PC-3 (cell line): ENCODE measurements at regions not wholly inside any gene's neighbourhood (a gene's known extent, or its start where the extent isn't known, plus 50 kb on each side); places are given as distances from the start of the nearest gene placed in this dataset.

Experiments
- ATAC-seq: fragments of 200-7000 bp; cut with Tn5 transposase; 2 replicates; pipeline ENCODE4 v1.9.1; 2020; ENCODE audit warnings: mild to moderate bottlenecking, moderate library complexity
- BruUV-seq: library from RNA; stranded (reverse); fragments of 400-500 nt; replicated peaks from 2 replicates; lab custom pipeline; 2021; lab: Mats Ljungman, UMichigan
- CTCF ChIA-PET: fragments of 300-600 bp; sonication (Branson Sonifier 250); formaldehyde crosslinking; loops from one replicate; lab custom pipeline; 2022; ENCODE audit warnings: antibody characterized with exemption; lab: Charles Lee
- POLR2A ChIA-PET: fragments of 300-600 bp; sonication (Branson Sonifier 250); formaldehyde crosslinking; loops from one replicate; lab custom pipeline; 2022; ENCODE audit warnings: antibody characterized with exemption; ENCODE audit not compliant: unreplicated experiment; lab: Charles Lee
- DNase-seq: peaks from one replicate; pipeline ENCODE4 v3.0.0-alpha.2; 2015
- H2AFZ ChIP-seq: fragments of 300-600 bp; sonication (generic); 2 replicates; pipeline ENCODE4 v1.6.0; 2016; ENCODE audit warnings: antibody characterized with exemption, low read length
- H3F3A ChIP-seq: fragments of 300-600 bp; sonication (generic); one replicate; pipeline ENCODE4 v1.6.0; 2017; ENCODE audit warnings: antibody characterized with exemption, low read length, control low read depth, mild to moderate bottlenecking; ENCODE audit not compliant: unreplicated experiment
- H3K27ac ChIP-seq: fragments of 300-600 bp; sonication (generic); 2 replicates; pipeline ENCODE4 v1.5.1; 2016; ENCODE audit warnings: mild to moderate bottlenecking, low read length
- H3K27me3 ChIP-seq: fragments of 300-600 bp; sonication (generic); 2 replicates; pipeline ENCODE4 v1.6.1; 2016; ENCODE audit warnings: low read length, mixed read lengths
- H3K36me3 ChIP-seq: fragments of 300-600 bp; sonication (generic); 2 replicates; pipeline ENCODE4 v1.6.1; 2016; ENCODE audit warnings: low read depth, mixed run types, low read length, mixed read lengths
- H3K4me1 ChIP-seq: fragments of 300-600 bp; sonication (generic); 2 replicates; pipeline ENCODE4 v1.5.1; 2016; ENCODE audit warnings: low read length; ENCODE audit not compliant: insufficient read depth
- H3K4me2 ChIP-seq: fragments of 300-600 bp; sonication (generic); 2 replicates; pipeline ENCODE4 v1.6.0; 2016; ENCODE audit warnings: low read length
- H3K4me3 ChIP-seq: fragments of 300-600 bp; sonication (generic); 2 replicates; pipeline ENCODE4 v1.5.1; 2016; ENCODE audit warnings: mild to moderate bottlenecking, low read length, mixed read lengths
- H3K79me2 ChIP-seq: fragments of 300-600 bp; sonication (generic); 2 replicates; pipeline ENCODE4 v1.6.1; 2017; ENCODE audit warnings: low read length, mixed read lengths
- H3K9ac ChIP-seq: fragments of 300-600 bp; sonication (generic); 2 replicates; pipeline ENCODE4 v1.6.0; 2016; ENCODE audit warnings: mild to moderate bottlenecking, low read length
- H3K9me2 ChIP-seq: fragments of 300-600 bp; sonication (generic); replicated peaks from 2 replicates; pipeline ENCODE4 v1.6.1; 2016; ENCODE audit warnings: mixed run types, low read length, mixed read lengths
- H3K9me3 ChIP-seq: fragments of 300-600 bp; sonication (generic); 2 replicates; pipeline ENCODE4 v1.6.1; 2016; ENCODE audit warnings: low read length, mixed read lengths
- H4K20me1 ChIP-seq: fragments of 300-600 bp; sonication (generic); 2 replicates; pipeline ENCODE4 v1.6.1; 2016; ENCODE audit warnings: low read length, mixed read lengths
- CTCF ChIP-seq: fragments of 300-600 bp; sonication (generic); conservative IDR thresholded peaks from 2 replicates; pipeline ENCODE4 v1.5.1; 2017; ENCODE audit warnings: antibody characterized with exemption, low read depth, mild to moderate bottlenecking, low read length
- EZH2 ChIP-seq: fragments of 300-600 bp; sonication (generic); IDR thresholded peaks from one replicate; pipeline ENCODE4 v1.6.1; 2017; ENCODE audit warnings: antibody characterized with exemption, mild to moderate bottlenecking, low read length; ENCODE audit not compliant: unreplicated experiment
- EZH2phosphoT487 ChIP-seq: fragments of 300-600 bp; sonication (generic); IDR thresholded peaks from 2 replicates; pipeline ENCODE4 v1.6.1; 2018; ENCODE audit warnings: mild to moderate bottlenecking, antibody characterized with exemption, low read length, borderline replicate concordance
- intact Hi-C: fragments of 100-400 bp; cut with micrococcal nuclease; formaldehyde crosslinking; loops from 2 replicates; pipeline ENCODE4 v1.9.0; 2023

- intact Hi-C loops, result no loop called here
- no peaks in the 10 kb centered on the region for H3K4me1 ChIP-seq
- CTCF ChIA-PET, result no interaction called here
Measured at GRCh38 chr18:34411952-34412351, 187.2 kb upstream of the NOL4 start.

GRCh38 chr18:34431042-34431441 lies 206.3 kb upstream of the NOL4 start:
- Histone ChIP-seq H3K4me3 (no peak overlapping the region), H3K4me1 (no peaks in the 10 kb centered on the region; the same call in 1 of the 2 replicates), H3K36me3 (no peaks in the 10 kb centered on the region), H2AFZ (no peak overlapping the region), H3K9me3 (no peaks in the 10 kb centered on the region), H3K4me2 (no peak overlapping the region), H3K9ac (no peak overlapping the region), H3K27me3 (no peaks in the 10 kb centered on the region), H4K20me1 (no peaks in the 10 kb centered on the region), H3K9me2 (no peaks in the 10 kb centered on the region), H3K79me2 (no peaks in the 10 kb centered on the region), H3F3A (no peaks in the 10 kb centered on the region), H3K27ac (no peak overlapping the region)
- ChIA-PET POLR2A (no interaction called here), CTCF (no interaction called here)
- intact Hi-C loops, result no loop called here
- no TSS peak for BruUV-seq
- no peak for TF ChIP-seq EZH2phosphoT487
- TF ChIP-seq CTCF, result no peak
- no peak for DNase-seq
- no peak; the same call in 1 of the 2 replicates for ATAC-seq

More at GRCh38 chr18:34411952-34412351, 187.2 kb upstream of the NOL4 start:
- no peaks in the 10 kb centered on the region for H3K36me3 ChIP-seq
- no peaks in the 10 kb centered on the region for H3K79me2 ChIP-seq
- H3K4me3 ChIP-seq, result no peak overlapping the region
- no peaks in the 10 kb centered on the region for H3K27me3 ChIP-seq
- H3K27ac ChIP-seq, result no peak overlapping the region
- TF ChIP-seq EZH2 (no peak), EZH2phosphoT487 (no peak), CTCF (no peak)
- no peak for ATAC-seq
- no peak overlapping the region for H3K4me2 ChIP-seq
- POLR2A ChIA-PET, result no interaction called here
- no peak for DNase-seq
- no peak overlapping the region for H2AFZ ChIP-seq
- H4K20me1 ChIP-seq, result no peaks in the 10 kb centered on the region
- no peaks in the 10 kb centered on the region for H3K9me2 ChIP-seq
- no peaks in the 10 kb centered on the region for H3F3A ChIP-seq
- no peaks in the 10 kb centered on the region for H3K9me3 ChIP-seq
- no peak overlapping the region for H3K9ac ChIP-seq
- no TSS peak for BruUV-seq

GRCh38 chr18:34444622-34445021 lies 219.9 kb upstream of the NOL4 start:
- no peak for TF ChIP-seq CTCF
- TF ChIP-seq EZH2phosphoT487, result no peak
- no peak for TF ChIP-seq EZH2
- Histone ChIP-seq H3K27ac (no peak overlapping the region), H2AFZ (no peak overlapping the region), H3K27me3 (no peaks in the 10 kb centered on the region), H3F3A (no peaks in the 10 kb centered on the region), H3K4me1 (peaks cover 8% of the 10 kb centered on the region; the same call in 1 of the 2 replicates), H3K79me2 (no peaks in the 10 kb centered on the region), H3K4me2 (no peak overlapping the region), H4K20me1 (no peaks in the 10 kb centered on the region), H3K4me3 (no peak overlapping the region), H3K36me3 (no peaks in the 10 kb centered on the region), H3K9me2 (no peaks in the 10 kb centered on the region), H3K9ac (no peak overlapping the region), H3K9me3 (no peaks in the 10 kb centered on the region)
- BruUV-seq, result no TSS peak
- ATAC-seq, result no peak; the same call in 1 of the 2 replicates
- ChIA-PET CTCF (interaction anchor here (0.5 kb wide), 1 partner anchor 8 kb away, joined by 12 read pairs; no protein-coding TSS in a partner anchor), POLR2A (interaction anchor here (0.5 kb wide), 1 partner anchor 124 kb away, joined by 8 read pairs; no protein-coding TSS in a partner anchor)
- DNase-seq, result peak; percentile 2
- intact Hi-C loops, result no loop called here
